ENCODE measurements at regions not wholly inside any gene's neighbourhood (a gene's known extent, or its start where the extent isn't known, plus 50 kb on each side); places are given as distances from the start of the nearest gene placed in this dataset.

DNA sequence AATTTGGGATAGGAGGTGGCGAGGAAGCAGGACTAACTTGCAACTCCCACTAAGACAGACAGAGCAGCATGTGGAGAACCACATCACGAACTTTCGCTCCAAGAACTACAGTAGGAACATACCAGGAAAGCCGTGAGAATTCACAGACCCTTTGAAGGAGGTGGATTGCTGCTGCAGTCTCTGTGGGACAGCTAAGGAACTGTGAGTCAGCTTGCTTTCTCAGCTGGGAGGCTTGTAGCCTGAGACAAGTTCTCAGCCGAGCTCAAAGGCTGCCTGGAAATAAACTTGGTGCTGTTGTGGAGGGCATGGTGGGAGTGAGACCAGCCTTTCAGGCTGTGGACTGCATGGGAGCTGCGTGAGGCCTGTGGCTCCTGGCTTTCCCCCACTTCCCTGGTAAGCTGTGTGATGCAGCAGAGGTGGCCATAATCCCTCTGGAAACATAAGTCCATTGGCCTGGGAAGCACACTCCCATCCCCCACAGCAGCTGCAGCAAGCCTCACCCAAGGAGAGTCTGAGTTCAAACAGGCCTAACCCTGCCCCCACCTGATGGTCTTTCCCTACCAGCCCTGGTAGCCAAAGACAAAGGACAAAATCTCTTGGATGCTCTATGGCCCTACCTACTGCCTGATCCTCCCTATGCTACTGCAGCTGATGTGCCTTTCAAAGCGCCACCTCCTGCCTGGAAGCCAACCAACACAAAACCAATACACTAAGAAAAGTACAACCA, 441.1 kb upstream of the HTR2A start:
- in situ Hi-C loops (cut with HindIII; ENCODE audit: low pct_ligation_motif_present, low sequenced_read_pairs) = no loop called here
- Histone ChIP-seq H3K27ac (peak overlapping the region; percentile 77), H3K4me3 (ENCODE audit: low read depth, low read length) (no peak overlapping the region), H3K27me3 (replicated peaks) (no peaks in the 10 kb centered on the region), H3K36me3 (replicated peaks) (no peaks in the 10 kb centered on the region)
- TF ChIP-seq, protein P1, sequence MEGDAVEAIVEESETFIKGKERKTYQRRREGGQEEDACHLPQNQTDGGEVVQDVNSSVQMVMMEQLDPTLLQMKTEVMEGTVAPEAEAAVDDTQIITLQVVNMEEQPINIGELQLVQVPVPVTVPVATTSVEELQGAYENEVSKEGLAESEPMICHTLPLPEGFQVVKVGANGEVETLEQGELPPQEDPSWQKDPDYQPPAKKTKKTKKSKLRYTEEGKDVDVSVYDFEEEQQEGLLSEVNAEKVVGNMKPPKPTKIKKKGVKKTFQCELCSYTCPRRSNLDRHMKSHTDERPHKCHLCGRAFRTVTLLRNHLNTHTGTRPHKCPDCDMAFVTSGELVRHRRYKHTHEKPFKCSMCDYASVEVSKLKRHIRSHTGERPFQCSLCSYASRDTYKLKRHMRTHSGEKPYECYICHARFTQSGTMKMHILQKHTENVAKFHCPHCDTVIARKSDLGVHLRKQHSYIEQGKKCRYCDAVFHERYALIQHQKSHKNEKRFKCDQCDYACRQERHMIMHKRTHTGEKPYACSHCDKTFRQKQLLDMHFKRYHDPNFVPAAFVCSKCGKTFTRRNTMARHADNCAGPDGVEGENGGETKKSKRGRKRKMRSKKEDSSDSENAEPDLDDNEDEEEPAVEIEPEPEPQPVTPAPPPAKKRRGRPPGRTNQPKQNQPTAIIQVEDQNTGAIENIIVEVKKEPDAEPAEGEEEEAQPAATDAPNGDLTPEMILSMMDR (IDR thresholded peaks at IDR 0.05; ENCODE audit: low read depth, low read length, missing control alignments) = peak; percentile 39
- DNase-seq = peak; percentile 96

DNA sequence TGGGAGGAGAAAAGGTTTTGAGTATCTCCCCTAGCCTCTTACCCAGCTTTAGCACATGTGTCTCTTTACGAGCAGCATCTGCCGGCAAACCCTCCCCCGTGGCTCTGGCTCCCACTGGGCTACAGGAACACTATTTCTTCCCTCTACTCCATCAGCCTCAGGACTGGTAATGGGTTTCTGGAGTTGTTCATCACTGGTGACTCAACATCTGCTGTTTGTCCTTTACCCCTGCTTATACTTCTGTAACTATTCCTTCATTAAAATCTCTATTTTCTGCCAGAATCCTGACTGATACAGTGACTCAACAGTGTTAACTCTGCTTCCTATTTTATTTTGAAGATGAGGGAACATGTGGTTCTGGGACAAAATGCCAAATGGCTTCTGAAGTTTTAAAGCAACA, 437.3 kb upstream of the HTR2A start:
- no peaks in the 10 kb centered on the region for H3K27me3 ChIP-seq (replicated peaks)
- TF ChIP-seq, protein P1 (IDR thresholded peaks at IDR 0.05; ENCODE audit: low read depth, low read length, missing control alignments) = no peak
- no peaks in the 10 kb centered on the region for H3K36me3 ChIP-seq (replicated peaks)
- H3K27ac ChIP-seq = peak overlapping the region; percentile 42
- no peak overlapping the region for H3K4me3 ChIP-seq (ENCODE audit: low read depth, low read length)
- in situ Hi-C loops (cut with HindIII; ENCODE audit: low pct_ligation_motif_present, low sequenced_read_pairs) = no loop called here
- DNase-seq = peak; percentile 74

DNA sequence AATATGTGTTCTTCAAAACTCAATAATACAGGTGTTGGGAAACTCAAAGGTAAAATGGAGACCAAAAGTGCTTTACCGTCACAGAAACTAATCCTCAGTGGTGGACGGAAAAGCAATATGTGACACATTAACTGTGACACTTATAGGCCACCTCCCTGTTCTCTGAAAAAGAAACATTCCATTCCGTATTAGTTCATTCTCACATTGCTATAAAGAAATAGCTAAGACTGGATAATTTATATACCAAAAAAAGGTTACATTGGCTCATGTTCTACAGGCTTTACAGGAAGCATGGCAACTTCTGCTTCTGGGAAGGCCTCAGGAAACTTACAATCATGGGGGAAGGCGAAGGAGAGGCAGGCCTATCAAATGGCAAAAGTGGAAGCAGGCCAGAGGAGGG, 435.3 kb upstream of the HTR2A start:
- TF ChIP-seq, protein P1 (IDR thresholded peaks at IDR 0.05; ENCODE audit: low read depth, low read length, missing control alignments) = no peak
- Histone ChIP-seq H3K36me3 (replicated peaks) (no peaks in the 10 kb centered on the region), H3K27me3 (replicated peaks) (no peaks in the 10 kb centered on the region), H3K4me3 (ENCODE audit: low read depth, low read length) (no peak overlapping the region), H3K27ac (no peak overlapping the region)
- DNase-seq = no peak
- in situ Hi-C loops (cut with HindIII; ENCODE audit: low pct_ligation_motif_present, low sequenced_read_pairs) = no loop called here

DNA sequence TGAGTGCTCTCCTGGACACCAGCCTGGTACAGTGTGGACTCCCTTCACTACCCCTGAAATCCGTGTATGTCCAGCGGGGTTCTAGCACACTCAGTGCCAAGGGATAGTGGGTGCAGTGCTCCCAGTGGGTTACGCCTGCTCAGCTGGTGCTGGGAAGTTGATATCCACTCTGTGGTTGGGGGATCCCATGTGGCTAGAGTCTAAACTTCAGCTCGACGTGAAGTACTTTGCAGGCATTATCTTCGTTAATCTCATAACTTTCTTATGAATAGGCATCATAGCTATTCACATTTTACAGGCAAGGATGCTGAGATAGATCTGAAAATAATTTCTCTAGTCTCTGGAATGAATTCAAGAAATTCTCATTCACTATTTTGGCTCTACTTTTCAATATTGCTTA, 433.2 kb upstream of the HTR2A start:
- Histone ChIP-seq H3K27me3 (replicated peaks) (no peaks in the 10 kb centered on the region), H3K27ac (no peak overlapping the region), H3K4me3 (ENCODE audit: low read depth, low read length) (no peak overlapping the region), H3K36me3 (replicated peaks) (no peaks in the 10 kb centered on the region)
- TF ChIP-seq, protein P1 (IDR thresholded peaks at IDR 0.05; ENCODE audit: low read depth, low read length, missing control alignments) = no peak
- no peak for DNase-seq
- in situ Hi-C loops (cut with HindIII; ENCODE audit: low pct_ligation_motif_present, low sequenced_read_pairs) = no loop called here

DNA sequence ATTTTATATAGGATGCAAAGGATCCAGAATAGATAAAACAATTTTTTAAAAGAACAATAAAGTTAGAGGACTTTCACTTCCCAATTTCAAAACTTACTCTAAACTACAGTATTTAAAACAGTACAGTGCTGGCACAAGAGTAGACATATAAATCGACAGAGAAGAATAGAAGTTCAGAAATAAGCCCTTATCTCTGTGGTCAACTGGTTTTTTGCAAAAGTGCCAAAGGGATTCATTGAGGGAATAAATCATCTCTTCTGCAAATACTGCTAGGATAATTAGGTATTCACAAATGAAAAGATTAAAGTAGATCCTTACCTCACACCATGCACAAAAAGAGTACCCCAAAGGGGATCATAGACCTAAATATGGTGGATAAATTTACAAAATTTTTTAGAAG, 431.0 kb upstream of the HTR2A start:
- Histone ChIP-seq H3K27me3 (replicated peaks) (no peaks in the 10 kb centered on the region), H3K27ac (no peak overlapping the region), H3K4me3 (ENCODE audit: low read depth, low read length) (no peak overlapping the region), H3K36me3 (replicated peaks) (no peaks in the 10 kb centered on the region)
- no peak for DNase-seq
- TF ChIP-seq, protein P1 (IDR thresholded peaks at IDR 0.05; ENCODE audit: low read depth, low read length, missing control alignments) = no peak
- in situ Hi-C loops (cut with HindIII; ENCODE audit: low pct_ligation_motif_present, low sequenced_read_pairs) = no loop called here

DNA sequence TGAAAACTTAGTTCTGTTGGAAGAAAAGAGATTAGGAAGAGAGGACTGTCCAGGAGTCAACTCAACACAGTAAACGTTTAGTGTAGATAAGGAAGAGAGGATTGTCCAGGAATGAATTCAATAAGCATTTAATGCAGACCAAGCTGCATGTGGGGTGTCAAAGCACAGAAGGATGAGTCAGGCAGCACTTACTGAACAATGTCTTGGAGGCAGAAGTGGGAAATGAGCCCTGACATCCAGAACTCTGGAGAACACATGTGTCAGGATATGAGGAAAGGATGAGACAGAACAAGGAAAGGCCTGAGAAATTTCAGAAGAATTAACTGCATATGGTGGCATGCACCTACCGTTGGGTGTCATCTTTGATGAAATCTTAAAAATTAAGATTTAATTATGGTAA, 429.2 kb upstream of the HTR2A start:
- peak; percentile 7 for DNase-seq
- in situ Hi-C loops (cut with HindIII; ENCODE audit: low pct_ligation_motif_present, low sequenced_read_pairs) = no loop called here
- Histone ChIP-seq H3K27me3 (replicated peaks) (no peaks in the 10 kb centered on the region), H3K27ac (no peak overlapping the region), H3K36me3 (replicated peaks) (no peaks in the 10 kb centered on the region), H3K4me3 (ENCODE audit: low read depth, low read length) (no peak overlapping the region)
- TF ChIP-seq, protein P1 (IDR thresholded peaks at IDR 0.05; ENCODE audit: low read depth, low read length, missing control alignments) = no peak
